Endothelial cell of umbilical vein (primary cell): ENCODE measurements at regions not wholly inside any gene's neighbourhood (a gene's known extent, or its start where the extent isn't known, plus 50 kb on each side); places are given as distances from the start of the nearest gene placed in this dataset.

Experiments
- BruUV-seq: library from RNA; stranded (reverse); fragments of 400-500 nt; replicated peaks from 2 replicates; lab custom pipeline; 2021; lab: Mats Ljungman, UMichigan
- CTCF ChIA-PET: fragments of 300-600, 350-600 bp; sonication (Branson Sonifier 250); formaldehyde crosslinking; loops from one replicate; lab custom pipeline; 2021; ENCODE audit warnings: antibody characterized with exemption, inconsistent platforms; lab: Charles Lee
- POLR2A ChIA-PET: fragments of 300-600, 350-600 bp; sonication (Branson Sonifier 250); formaldehyde crosslinking; loops from one replicate; lab custom pipeline; 2021; ENCODE audit warnings: antibody characterized with exemption, inconsistent platforms; lab: Charles Lee
- DNase-seq: peaks from one replicate; pipeline ENCODE4 v3.0.0-alpha.2; 2011; ENCODE audit warnings: low read depth, low spot score
- FAIRE-seq: peaks from 2 replicates; lab custom pipeline; 2011; peaks lifted over from hg19 to GRCh38; lab: Jason Lieb, UNC
- H2AFZ ChIP-seq: 2 replicates; pipeline ENCODE4 v1.6.0; 2012; ENCODE audit warnings: low read depth, low read length, control low read depth, inconsistent platforms
- H3K27ac ChIP-seq: 2 replicates; pipeline ENCODE4 v1.5.1; 2011; ENCODE audit warnings: low read depth, mild to moderate bottlenecking, control low read depth, low read length, moderate library complexity; ENCODE audit not compliant: insufficient read depth
- H3K27me3 ChIP-seq, 2 experiments: 2 replicates each; pipeline versions ENCODE4 v1.6.0 to v1.6.1; 2011; ENCODE audit warnings: low read length in 2 of 2, mixed read lengths in 1 of 2; ENCODE audit not compliant: control insufficient read depth in 2 of 2, insufficient read depth in 2 of 2
- H3K36me3 ChIP-seq, 2 experiments: 2 replicates in 1 of 2; 3 replicates in 1 of 2; pipeline ENCODE4 v1.5.1; 2011; ENCODE audit warnings: low read length in 2 of 2, mild to moderate bottlenecking in 1 of 2, moderate library complexity in 1 of 2; ENCODE audit not compliant: control insufficient read depth in 2 of 2, insufficient read depth in 2 of 2; ENCODE audit errors: extremely low read depth in 1 of 2
- H3K4me1 ChIP-seq: 3 replicates; pipeline ENCODE4 v1.5.1; 2011; ENCODE audit warnings: mild to moderate bottlenecking, low read length; ENCODE audit not compliant: control insufficient read depth, insufficient read depth; ENCODE audit errors: extremely low read depth
- H3K4me2 ChIP-seq: 2 replicates; pipeline ENCODE4 v1.6.1; 2011; ENCODE audit warnings: low read length, control low read depth, mixed read lengths; ENCODE audit not compliant: insufficient read depth
- H3K4me3 ChIP-seq, 3 experiments: fragments of 200-600 bp in 1 of 3; sonication (generic), shearing (Covaris generic) in 1 of 3; replicated peaks in 1 of 3; 2 replicates each; pipeline ENCODE4 v1.5.1; 2011 to 2016; ENCODE audit warnings: control low read depth in 3 of 3, low read length in 3 of 3, mild to moderate bottlenecking in 2 of 3, inconsistent platforms in 1 of 3, low read depth in 1 of 3, moderate library complexity in 1 of 3; ENCODE audit not compliant: insufficient read depth in 1 of 3
- H3K79me2 ChIP-seq: 2 replicates; pipeline ENCODE4 v1.6.0; 2012; ENCODE audit warnings: low read length, inconsistent platforms; ENCODE audit not compliant: control insufficient read depth, insufficient read depth
- H3K9ac ChIP-seq: replicated peaks from 2 replicates; pipeline ENCODE3; 2011; ENCODE audit warnings: low read length, control low read depth; ENCODE audit not compliant: insufficient read depth; ENCODE audit errors: extremely low read depth
- H3K9me1 ChIP-seq: replicated peaks from 3 replicates; pipeline ENCODE4 v1.6.0; 2011; ENCODE audit warnings: mild to moderate bottlenecking, low read length; ENCODE audit not compliant: control insufficient read depth, insufficient read depth; ENCODE audit errors: extremely low read depth
- H3K9me3 ChIP-seq: replicated peaks from 2 replicates; pipeline ENCODE4 v1.5.1; 2012; ENCODE audit warnings: low read length, inconsistent platforms; ENCODE audit not compliant: control insufficient read depth, insufficient read depth
- H4K20me1 ChIP-seq: replicated peaks from 2 replicates; pipeline ENCODE3; 2011; ENCODE audit warnings: mild to moderate bottlenecking, low read length; ENCODE audit not compliant: control insufficient read depth, insufficient read depth; ENCODE audit errors: extremely low read depth
- EZH2 ChIP-seq: IDR thresholded peaks from 2 replicates; pipeline ENCODE4 v1.6.1; 2012; ENCODE audit warnings: borderline replicate concordance, low read depth, mild to moderate bottlenecking, moderate library complexity, low read length, inconsistent platforms; ENCODE audit not compliant: severe bottlenecking
- FOS ChIP-seq: IDR thresholded peaks from 2 replicates; pipeline ENCODE4 v1.6.1; 2011; ENCODE audit warnings: mild to moderate bottlenecking, low read length, moderate library complexity, borderline replicate concordance; ENCODE audit not compliant: insufficient read depth
- GATA2 ChIP-seq: IDR thresholded peaks from 2 replicates; pipeline ENCODE4 v1.7.0; 2011; ENCODE audit warnings: low read depth, mild to moderate bottlenecking, moderate library complexity, mixed read lengths, low read length; ENCODE audit not compliant: insufficient read length, insufficient read depth
- JUN ChIP-seq: IDR thresholded peaks from 2 replicates; pipeline ENCODE4 v1.6.1; 2011; ENCODE audit warnings: borderline replicate concordance, low read depth; ENCODE audit not compliant: insufficient read length, insufficient read depth
- MAX ChIP-seq: IDR thresholded peaks from 2 replicates; pipeline ENCODE4 v1.6.1; 2011; ENCODE audit not compliant: insufficient read depth, insufficient read length
- MYC ChIP-seq: IDR thresholded peaks from one replicate; pipeline ENCODE4 v1.6.1; 2011; ENCODE audit warnings: mild to moderate bottlenecking, low read depth, low read length
- POLR2A ChIP-seq: IDR thresholded peaks from 2 replicates; pipeline ENCODE4 v1.6.1; 2012; ENCODE audit warnings: low read depth, mild to moderate bottlenecking, control low read depth, low read length
- POLR2AphosphoS5 ChIP-seq: IDR thresholded peaks from 2 replicates; pipeline ENCODE4 v1.6.1; 2012; ENCODE audit warnings: low read depth, mild to moderate bottlenecking, control low read depth, low read length, moderate library complexity; ENCODE audit not compliant: insufficient read depth
- dilution Hi-C: fragments of 300-500 bp; cut with MboI; formaldehyde crosslinking; loops from one replicate; pipeline ENCODE4 v1.15.0; 2019; ENCODE audit warnings: low sequenced_read_pairs; ENCODE audit not compliant: extremely low pct_ligation_motif_present
- intact Hi-C: fragments of 100-400 bp; cut with micrococcal nuclease; formaldehyde crosslinking; loops from one replicate; pipeline ENCODE4 v1.10.0; 2022
- TF ChIP-seq, protein P1 (sequence below), 2 donors: IDR thresholded peaks; 1 replicate in 1 of 2; 2 replicates in 1 of 2; pipeline ENCODE4 v1.5.1; 2011; ENCODE audit warnings: low read length in 2 of 2, mild to moderate bottlenecking in 2 of 2, moderate library complexity in 2 of 2, control low read depth in 1 of 2, inconsistent platforms in 1 of 2, low read depth in 1 of 2; ENCODE audit not compliant: insufficient read depth in 1 of 2; ENCODE audit errors: extremely low read depth in 1 of 2

- POLR2A ChIA-PET, result no interaction called here
- Histone ChIP-seq H3K4me1 (no peaks in the 10 kb centered on the region), H3K27ac (no peak overlapping the region), H3K79me2 (no peaks in the 10 kb centered on the region), H3K9me1 (no peaks in the 10 kb centered on the region), H4K20me1 (no peaks in the 10 kb centered on the region), H3K9ac (no peak overlapping the region), H2AFZ (no peak overlapping the region), H3K4me2 (no peak overlapping the region), H3K9me3 (no peaks in the 10 kb centered on the region), H3K36me3 (no peaks in the 10 kb centered on the region), H3K27me3 (peaks cover 2 to 7% of the 10 kb centered on the region in 2 experiments), H3K4me3 (no peak overlapping the region)
- CTCF ChIA-PET, result interaction anchor here (0.7 kb wide), 1 partner anchor 35 kb away, joined by 3 read pairs; no protein-coding TSS in a partner anchor
- peak; percentile 17 for DNase-seq
- peak; percentile 38 for TF ChIP-seq JUN
- no peak for TF ChIP-seq GATA2
- TF ChIP-seq FOS, result peak; percentile 57
- intact Hi-C loops, result loop anchor here (5.0 kb wide), 1 partner anchor 35 kb away; no protein-coding TSS in a partner anchor
- no TSS peak for BruUV-seq
- dilution Hi-C loops, result no loop called here
- no peak for FAIRE-seq
Observed at GRCh38 chr10:132482090-132482800, 55.3 kb upstream of the INPP5A start.

GRCh38 chr10:132483394-132483793 lies 54.2 kb upstream of the INPP5A start:
- Histone ChIP-seq H3K36me3 (no peaks in the 10 kb centered on the region), H3K9me3 (no peaks in the 10 kb centered on the region), H3K4me1 (no peaks in the 10 kb centered on the region), H3K4me3 (no peak overlapping the region), H3K79me2 (no peaks in the 10 kb centered on the region), H3K27ac (no peak overlapping the region), H2AFZ (no peak overlapping the region), H4K20me1 (no peaks in the 10 kb centered on the region), H3K9ac (no peak overlapping the region), H3K27me3 (peaks cover 2 to 7% of the 10 kb centered on the region in 2 experiments), H3K9me1 (no peaks in the 10 kb centered on the region), H3K4me2 (no peak overlapping the region)
- dilution Hi-C loops, result no loop called here
- TF ChIP-seq GATA2, result no peak
- no peak for TF ChIP-seq MAX
- no peak for TF ChIP-seq POLR2AphosphoS5
- no peak for TF ChIP-seq MYC
- TF ChIP-seq JUN, result no peak
- TF ChIP-seq, protein P1, sequence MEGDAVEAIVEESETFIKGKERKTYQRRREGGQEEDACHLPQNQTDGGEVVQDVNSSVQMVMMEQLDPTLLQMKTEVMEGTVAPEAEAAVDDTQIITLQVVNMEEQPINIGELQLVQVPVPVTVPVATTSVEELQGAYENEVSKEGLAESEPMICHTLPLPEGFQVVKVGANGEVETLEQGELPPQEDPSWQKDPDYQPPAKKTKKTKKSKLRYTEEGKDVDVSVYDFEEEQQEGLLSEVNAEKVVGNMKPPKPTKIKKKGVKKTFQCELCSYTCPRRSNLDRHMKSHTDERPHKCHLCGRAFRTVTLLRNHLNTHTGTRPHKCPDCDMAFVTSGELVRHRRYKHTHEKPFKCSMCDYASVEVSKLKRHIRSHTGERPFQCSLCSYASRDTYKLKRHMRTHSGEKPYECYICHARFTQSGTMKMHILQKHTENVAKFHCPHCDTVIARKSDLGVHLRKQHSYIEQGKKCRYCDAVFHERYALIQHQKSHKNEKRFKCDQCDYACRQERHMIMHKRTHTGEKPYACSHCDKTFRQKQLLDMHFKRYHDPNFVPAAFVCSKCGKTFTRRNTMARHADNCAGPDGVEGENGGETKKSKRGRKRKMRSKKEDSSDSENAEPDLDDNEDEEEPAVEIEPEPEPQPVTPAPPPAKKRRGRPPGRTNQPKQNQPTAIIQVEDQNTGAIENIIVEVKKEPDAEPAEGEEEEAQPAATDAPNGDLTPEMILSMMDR (IDR thresholded peaks at IDR 0.05; ENCODE audit: extremely low read depth in 1 of 2, insufficient read depth in 1 of 2, low read depth in 1 of 2, low read length in 2 of 2), result no peak
- TF ChIP-seq EZH2, result no peak
- TF ChIP-seq FOS, result no peak
- TF ChIP-seq POLR2A, result no peak
- DNase-seq (no peak), FAIRE-seq (no peak)
- CTCF ChIA-PET, result no interaction called here
- no TSS peak for BruUV-seq
- POLR2A ChIA-PET, result no interaction called here
- intact Hi-C loops, result loop anchor here (5.0 kb wide), 1 partner anchor 34 kb away; no protein-coding TSS in a partner anchor
